ENCODE measurements at regions not wholly inside any gene's neighbourhood (a gene's known extent, or its start where the extent isn't known, plus 50 kb on each side); places are given as distances from the start of the nearest gene placed in this dataset.

DNA sequence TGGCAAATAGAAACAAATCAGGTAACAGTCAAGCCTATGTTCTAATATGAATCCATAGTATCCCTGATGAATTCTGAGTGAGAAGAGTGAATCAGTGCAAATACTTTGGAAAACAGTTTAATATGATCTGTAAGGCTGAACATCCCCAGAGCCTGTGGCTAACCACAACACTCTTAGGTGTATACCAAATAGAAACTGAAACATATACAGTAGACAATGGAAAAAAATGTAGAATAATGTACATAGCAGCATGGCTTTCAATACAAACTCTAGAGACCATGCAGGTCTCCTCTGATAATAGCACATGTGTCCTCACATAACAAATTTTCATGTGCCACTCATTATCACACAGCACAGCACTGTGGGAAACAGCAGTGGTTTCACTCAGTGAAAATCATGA lies 513.6 kb downstream of the CDY2B start:
- no peak overlapping the region for H3K4me3 ChIP-seq
- H3K36me3 ChIP-seq (replicated peaks in 1 of 2; ENCODE audit: insufficient read depth in 1 of 2, low read depth in 2 of 2) = no peaks in the 10 kb centered on the region
- H3K27ac ChIP-seq = no peak overlapping the region
- intact Hi-C loops (cut with DNase I) = no loop called here
- DNase-seq = no peak
- H3K27me3 ChIP-seq = no peaks in the 10 kb centered on the region
- no peaks in the 10 kb centered on the region for H3K4me1 ChIP-seq
- H3K9me3 ChIP-seq = no peaks in the 10 kb centered on the region
- ATAC-seq = no peak
- TF ChIP-seq CTCF (IDR thresholded peaks at IDR 0.05) = no peak
- TF ChIP-seq POLR2A (IDR thresholded peaks at IDR 0.05) = no peak

GRCh38 chrY:17339028-17339427 lies 541.0 kb downstream of the CDY2B start:
- DNase-seq (no peak), ATAC-seq (no peak)
- no peaks in the 10 kb centered on the region for H3K36me3 ChIP-seq (replicated peaks in 1 of 2; ENCODE audit: insufficient read depth in 1 of 2, low read depth in 2 of 2)
- TF ChIP-seq CTCF (IDR thresholded peaks at IDR 0.05) (no peak), POLR2A (IDR thresholded peaks at IDR 0.05) (no peak)
- 36 to 54% methylated on average over 4 of the region's 4 CpGs for WGBS, 2 donors
- H3K9me3 ChIP-seq = no peaks in the 10 kb centered on the region
- H3K4me3 ChIP-seq = no peak overlapping the region
- intact Hi-C loops (cut with DNase I) = no loop called here
- no peak overlapping the region for H3K27ac ChIP-seq
- no peaks in the 10 kb centered on the region for H3K27me3 ChIP-seq
- no peaks in the 10 kb centered on the region for H3K4me1 ChIP-seq

- intact Hi-C loops (cut with DNase I) = no loop called here
- H3K27ac ChIP-seq = no peak overlapping the region
- TF ChIP-seq POLR2A (IDR thresholded peaks at IDR 0.05) (no peak), CTCF (IDR thresholded peaks at IDR 0.05) (no peak)
- H3K9me3 ChIP-seq = no peaks in the 10 kb centered on the region
- H3K4me3 ChIP-seq = no peak overlapping the region
- no peaks in the 10 kb centered on the region for H3K27me3 ChIP-seq
- H3K36me3 ChIP-seq (replicated peaks in 1 of 2; ENCODE audit: insufficient read depth in 1 of 2, low read depth in 2 of 2) = no peaks in the 10 kb centered on the region
- no peak for ATAC-seq
- no peaks in the 10 kb centered on the region for H3K4me1 ChIP-seq
- no peak for DNase-seq
Measured at GRCh38 chrY:17330733-17331132, 549.3 kb downstream of the CDY2B start.

DNA sequence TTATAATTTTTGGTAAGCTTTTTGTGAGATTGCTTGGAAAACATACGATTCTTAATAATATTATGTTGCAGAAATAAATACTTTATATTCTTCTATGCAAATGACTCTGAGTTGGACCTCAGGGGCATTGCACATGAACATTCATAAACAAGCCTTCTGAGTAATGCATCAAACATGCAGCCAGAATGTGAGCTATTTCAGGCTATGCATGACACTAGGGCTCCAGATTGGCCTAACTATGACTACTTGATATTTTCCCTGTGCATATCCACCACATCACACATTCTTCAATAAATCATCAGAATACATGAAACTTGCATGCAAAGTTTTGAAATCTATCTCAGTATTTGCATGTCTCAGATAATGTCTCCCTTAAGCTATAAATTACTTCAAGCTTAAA lies 560.1 kb downstream of the CDY2B start:
- H3K27ac ChIP-seq = no peak overlapping the region
- DNase-seq (no peak), ATAC-seq (no peak)
- TF ChIP-seq CTCF (IDR thresholded peaks at IDR 0.05) (no peak), POLR2A (IDR thresholded peaks at IDR 0.05) (no peak)
- H3K4me3 ChIP-seq = no peak overlapping the region
- 40 to 42% methylated on average over 1 of the region's 1 CpG for WGBS, 2 donors
- intact Hi-C loops (cut with DNase I) = no loop called here
- no peaks in the 10 kb centered on the region for H3K9me3 ChIP-seq
- no peaks in the 10 kb centered on the region for H3K4me1 ChIP-seq
- H3K36me3 ChIP-seq (replicated peaks in 1 of 2; ENCODE audit: insufficient read depth in 1 of 2, low read depth in 2 of 2) = no peaks in the 10 kb centered on the region
- no peaks in the 10 kb centered on the region for H3K27me3 ChIP-seq

DNA sequence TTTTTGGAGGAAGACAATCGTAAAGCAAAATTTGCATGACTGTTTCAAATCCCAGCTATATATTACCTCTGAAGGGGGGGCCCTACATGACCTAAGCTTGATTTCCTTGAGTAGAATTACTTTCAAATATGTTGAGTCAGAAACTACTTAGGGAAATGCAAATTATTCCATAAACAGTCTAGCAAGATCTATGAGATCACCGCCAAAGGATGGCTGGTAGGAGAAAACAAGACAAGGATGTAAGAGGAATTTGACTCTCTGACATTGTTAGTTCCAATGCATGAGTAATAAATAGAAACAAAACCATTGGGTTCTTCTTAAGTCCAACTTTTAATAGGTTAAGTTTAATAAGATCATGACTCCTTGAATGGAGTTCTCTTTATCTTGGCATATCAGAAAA lies 561.4 kb downstream of the CDY2B start:
- Histone ChIP-seq H3K4me3 (no peak overlapping the region), H3K9me3 (no peaks in the 10 kb centered on the region), H3K4me1 (no peaks in the 10 kb centered on the region), H3K27me3 (no peaks in the 10 kb centered on the region), H3K27ac (no peak overlapping the region), H3K36me3 (replicated peaks in 1 of 2; ENCODE audit: insufficient read depth in 1 of 2, low read depth in 2 of 2) (no peaks in the 10 kb centered on the region)
- DNase-seq (no peak), ATAC-seq (no peak)
- intact Hi-C loops (cut with DNase I) = no loop called here
- TF ChIP-seq CTCF (IDR thresholded peaks at IDR 0.05) = no peak
- TF ChIP-seq POLR2A (IDR thresholded peaks at IDR 0.05) = no peak
- 57 to 66% methylated on average over 2 of the region's 2 CpGs for WGBS, 2 donors
